ENCODE measurements at regions not wholly inside any gene's neighbourhood (a gene's known extent, or its start where the extent isn't known, plus 50 kb on each side); places are given as distances from the start of the nearest gene placed in this dataset.
"Not testable (repeated sequence)": the region's sequence is repeated elsewhere in the genome, so short reads cannot be mapped to it uniquely, and the experiment has no call there.

- DNase-seq: no peak
These were observed 626.3 kb upstream of the CCNG1 start for GRCh38 chr5:162811071-162811470.

- DNase-seq: no peak
These were observed 620.6 kb upstream of the CCNG1 start for GRCh38 chr5:162816816-162817215.

- DNase-seq: no peak
These were observed 620.0 kb upstream of the CCNG1 start for GRCh38 chr5:162817364-162817763.

- DNase-seq: not testable (repeated sequence)
These were observed 615.7 kb upstream of the CCNG1 start for GRCh38 chr5:162821664-162822063.

GRCh38 chr5:162824360-162824759 lies 613.0 kb upstream of the CCNG1 start:
- no peak for DNase-seq

- DNase-seq: no peak
These were observed 600.2 kb upstream of the CCNG1 start for GRCh38 chr5:162837155-162837554.

- no peak for DNase-seq
These were observed 594.7 kb upstream of the CCNG1 start for GRCh38 chr5:162842727-162843126.

GRCh38 chr5:162852134-162852533 lies 585.3 kb upstream of the CCNG1 start:
- DNase-seq: no peak

- DNase-seq: no peak
These were observed 578.6 kb upstream of the CCNG1 start for GRCh38 chr5:162858770-162859169.

- DNase-seq: no peak
These were observed 566.4 kb upstream of the CCNG1 start for GRCh38 chr5:162870966-162871365.

GRCh38 chr5:162882629-162883028 lies 554.8 kb upstream of the CCNG1 start:
- DNase-seq: no peak

- no peak for DNase-seq
These were observed 550.7 kb upstream of the CCNG1 start for GRCh38 chr5:162886717-162887116.

- DNase-seq: no peak
These were observed 549.1 kb upstream of the CCNG1 start for GRCh38 chr5:162888268-162888667.

- no peak for DNase-seq
These were observed 525.5 kb upstream of the CCNG1 start for GRCh38 chr5:162911873-162912272.

GRCh38 chr5:162916368-162916767 lies 521.0 kb upstream of the CCNG1 start:
- DNase-seq: no peak

GRCh38 chr5:162929104-162929503 lies 508.3 kb upstream of the CCNG1 start:
- no peak for DNase-seq

GRCh38 chr5:162931501-162931900 lies 505.9 kb upstream of the CCNG1 start:
- DNase-seq: no peak

GRCh38 chr5:162939991-162940390 lies 497.4 kb upstream of the CCNG1 start:
- no peak for DNase-seq

- no peak for DNase-seq
These were observed 488.7 kb upstream of the CCNG1 start for GRCh38 chr5:162948677-162949076.

- no peak for DNase-seq
These were observed 480.8 kb upstream of the CCNG1 start for GRCh38 chr5:162956570-162956969.

GRCh38 chr5:162964144-162964543 lies 473.3 kb upstream of the CCNG1 start:
- DNase-seq: not testable (repeated sequence)

GRCh38 chr5:162990063-162990462 lies 447.3 kb upstream of the CCNG1 start:
- no peak for DNase-seq

GRCh38 chr5:162990856-162991497 lies 446.4 kb upstream of the CCNG1 start:
- no peak for DNase-seq

GRCh38 chr5:162995568-162995967 lies 441.8 kb upstream of the CCNG1 start:
- no peak for DNase-seq

- DNase-seq: no peak
These were observed 441.3 kb upstream of the CCNG1 start for GRCh38 chr5:162996053-162996452.

- no peak for DNase-seq
These were observed 431.4 kb upstream of the CCNG1 start for GRCh38 chr5:163005949-163006348.
